Uterus (tissue), 3 donors: ENCODE measurements at regions not wholly inside any gene's neighbourhood (a gene's known extent, or its start where the extent isn't known, plus 50 kb on each side); places are given as distances from the start of the nearest gene placed in this dataset.
"Not testable (repeated sequence)": the region's sequence is repeated elsewhere in the genome, so short reads cannot be mapped to it uniquely, and the experiment has no call there.

Experiments used
- DNase-seq, 2 donors: peaks; one replicate each; pipeline ENCODE4 v3.0.0-alpha.2; 2019 to 2020
- H3K27ac ChIP-seq, 2 donors: fragments of 200-600 bp; sonication (generic); 1 replicate in 1 of 2; 2 replicates in 1 of 2; pipeline ENCODE4 v1.5.1; 2016 to 2018
- H3K27me3 ChIP-seq, 2 donors: fragments of 200-600 bp; sonication (generic); one replicate each; pipeline ENCODE4 v1.5.1; 2018 to 2019; ENCODE audit warnings: control low read depth in 1 of 2
- H3K36me3 ChIP-seq, 2 donors: fragments of 200-600 bp; sonication (generic); one replicate each; pipeline ENCODE4 v1.5.1; 2019; ENCODE audit warnings: control low read depth in 1 of 2
- H3K4me1 ChIP-seq, 2 donors: fragments of 200-600 bp; sonication (generic); one replicate each; pipeline ENCODE4 v1.5.1; 2018 to 2019; ENCODE audit warnings: control low read depth in 1 of 2
- H3K4me3 ChIP-seq, 2 donors: fragments of 200-600 bp; sonication (generic); 1 replicate in 1 of 2; 2 replicates in 1 of 2; pipeline ENCODE4 v1.5.1; 2018 to 2019; ENCODE audit warnings: mild to moderate bottlenecking in 1 of 2
- H3K9me3 ChIP-seq, 2 donors: fragments of 200-600 bp; sonication (generic); one replicate each; pipeline ENCODE4 v1.5.1; 2019; ENCODE audit warnings: control low read depth in 1 of 2
- CTCF ChIP-seq, 4 experiments: fragments of 200-600 bp in 2 of 4; fragments of 450-650 bp in 2 of 4; sonication (generic) in 2 of 4; IDR thresholded peaks; one replicate each; pipeline ENCODE4 v1.5.1; 2016 to 2019; ENCODE audit warnings: antibody characterized with exemption in 4 of 4, mild to moderate bottlenecking in 2 of 4, moderate library complexity in 1 of 4
- POLR2A ChIP-seq, 2 donors: fragments of 450-650 bp; IDR thresholded peaks; one replicate each; pipeline ENCODE4 v1.6.1; 2016; ENCODE audit warnings: antibody characterized with exemption in 2 of 2, mild to moderate bottlenecking in 1 of 2, moderate library complexity in 1 of 2
- intact Hi-C: fragments of 100-400 bp; cut with DNase I; formaldehyde crosslinking; loops from one replicate; pipeline ENCODE4 v1.15.1; 2023; ENCODE audit warnings: low total_unique reads
- donor health status: DM: yes; HTN: yes; CAD: no.

- Histone ChIP-seq H3K27ac (no peak overlapping the region), H3K4me1 (no peaks in the 10 kb centered on the region), H3K36me3 (no peaks in the 10 kb centered on the region), H3K9me3 (no peaks in the 10 kb centered on the region), H3K4me3 (no peak overlapping the region), H3K27me3 (no peaks in the 10 kb centered on the region)
- DNase-seq: no peak
- intact Hi-C loops: no loop called here
- TF ChIP-seq POLR2A (IDR thresholded peaks at IDR 0.05): no peak
- no peak for TF ChIP-seq CTCF (IDR thresholded peaks at IDR 0.05)
Observed at GRCh38 chr5:4613440-4613839, 526.7 kb upstream of the ADAMTS16 start.

GRCh38 chr5:4614088-4614487, 526.0 kb upstream of the ADAMTS16 start:
- TF ChIP-seq CTCF (IDR thresholded peaks at IDR 0.05) (no peak), POLR2A (IDR thresholded peaks at IDR 0.05) (no peak)
- Histone ChIP-seq H3K27me3 (no peaks in the 10 kb centered on the region), H3K4me3 (no peak overlapping the region), H3K36me3 (no peaks in the 10 kb centered on the region), H3K9me3 (no peaks in the 10 kb centered on the region), H3K27ac (no peak overlapping the region), H3K4me1 (no peaks in the 10 kb centered on the region)
- intact Hi-C loops: no loop called here
- no peak for DNase-seq

- H3K27me3 ChIP-seq, H3K9me3 ChIP-seq, DNase-seq, H3K4me1 ChIP-seq, H3K27ac ChIP-seq, H3K36me3 ChIP-seq, H3K4me3 ChIP-seq, intact Hi-C loops: not testable (repeated sequence)
Observed at GRCh38 chr5:4615369-4615768, 524.8 kb upstream of the ADAMTS16 start.

GRCh38 chr5:4625206-4625896, 514.8 kb upstream of the ADAMTS16 start:
- H3K9me3 ChIP-seq: no peaks in the 10 kb centered on the region
- H3K27ac ChIP-seq: no peak overlapping the region
- no peak for DNase-seq
- H3K4me1 ChIP-seq: no peaks in the 10 kb centered on the region
- no peaks in the 10 kb centered on the region for H3K36me3 ChIP-seq
- no peak overlapping the region for H3K4me3 ChIP-seq
- TF ChIP-seq POLR2A (IDR thresholded peaks at IDR 0.05) (no peak), CTCF (IDR thresholded peaks at IDR 0.05) (no peak)
- intact Hi-C loops: no loop called here
- H3K27me3 ChIP-seq: no peaks in the 10 kb centered on the region

GRCh38 chr5:4627131-4627530, 513.0 kb upstream of the ADAMTS16 start:
- Histone ChIP-seq H3K4me3 (no peak overlapping the region), H3K27ac (no peak overlapping the region), H3K36me3 (no peaks in the 10 kb centered on the region), H3K9me3 (no peaks in the 10 kb centered on the region), H3K27me3 (no peaks in the 10 kb centered on the region), H3K4me1 (no peaks in the 10 kb centered on the region)
- DNase-seq: no peak
- intact Hi-C loops: no loop called here
- TF ChIP-seq POLR2A (IDR thresholded peaks at IDR 0.05) (no peak), CTCF (IDR thresholded peaks at IDR 0.05) (no peak)

- TF ChIP-seq CTCF (IDR thresholded peaks at IDR 0.05) (no peak), POLR2A (IDR thresholded peaks at IDR 0.05) (no peak)
- no peak for DNase-seq
- no peaks in the 10 kb centered on the region for H3K4me1 ChIP-seq
Observed at GRCh38 chr5:4627929-4628328, 512.2 kb upstream of the ADAMTS16 start.

More at GRCh38 chr5:4627929-4628328, 512.2 kb upstream of the ADAMTS16 start:
- Histone ChIP-seq H3K36me3 (no peaks in the 10 kb centered on the region), H3K27ac (no peak overlapping the region), H3K27me3 (no peaks in the 10 kb centered on the region), H3K4me3 (no peak overlapping the region), H3K9me3 (no peaks in the 10 kb centered on the region)
- intact Hi-C loops: no loop called here
